ENCODE measurements at regions not wholly inside any gene's neighbourhood (a gene's known extent, or its start where the extent isn't known, plus 50 kb on each side); places are given as distances from the start of the nearest gene placed in this dataset.

DNA sequence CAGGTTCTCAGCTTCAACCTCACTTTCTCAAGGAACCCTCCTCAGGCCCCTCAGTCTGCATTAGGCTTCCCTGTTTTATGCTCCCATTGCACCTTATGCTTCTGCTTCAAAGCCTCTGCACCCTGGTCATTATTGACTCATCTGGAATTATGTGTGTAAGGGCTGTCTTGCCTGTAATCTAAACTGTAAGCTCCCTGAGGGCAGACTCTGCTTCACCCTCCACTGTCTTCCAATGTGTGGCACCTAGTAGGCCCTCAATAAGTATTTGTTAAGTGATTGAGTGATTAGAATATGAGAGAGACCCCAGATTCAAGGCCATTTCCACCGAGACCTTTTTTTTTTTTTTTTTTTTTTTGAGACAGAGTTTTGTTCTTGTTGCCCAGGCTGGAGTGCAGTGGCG is 79.1 kb downstream of the VCPKMT start:
- no peak overlapping the region for H3K27ac ChIP-seq
- TF ChIP-seq CTCF (IDR thresholded peaks at IDR 0.05): no peak
- no peak for TF ChIP-seq ZFX (IDR thresholded peaks at IDR 0.05; ENCODE audit: borderline replicate concordance)

GRCh38 chr14:50037852-50038251 is 78.5 kb downstream of the VCPKMT start:
- no peak for TF ChIP-seq ZFX (IDR thresholded peaks at IDR 0.05; ENCODE audit: borderline replicate concordance)
- no peak overlapping the region for H3K27ac ChIP-seq

DNA sequence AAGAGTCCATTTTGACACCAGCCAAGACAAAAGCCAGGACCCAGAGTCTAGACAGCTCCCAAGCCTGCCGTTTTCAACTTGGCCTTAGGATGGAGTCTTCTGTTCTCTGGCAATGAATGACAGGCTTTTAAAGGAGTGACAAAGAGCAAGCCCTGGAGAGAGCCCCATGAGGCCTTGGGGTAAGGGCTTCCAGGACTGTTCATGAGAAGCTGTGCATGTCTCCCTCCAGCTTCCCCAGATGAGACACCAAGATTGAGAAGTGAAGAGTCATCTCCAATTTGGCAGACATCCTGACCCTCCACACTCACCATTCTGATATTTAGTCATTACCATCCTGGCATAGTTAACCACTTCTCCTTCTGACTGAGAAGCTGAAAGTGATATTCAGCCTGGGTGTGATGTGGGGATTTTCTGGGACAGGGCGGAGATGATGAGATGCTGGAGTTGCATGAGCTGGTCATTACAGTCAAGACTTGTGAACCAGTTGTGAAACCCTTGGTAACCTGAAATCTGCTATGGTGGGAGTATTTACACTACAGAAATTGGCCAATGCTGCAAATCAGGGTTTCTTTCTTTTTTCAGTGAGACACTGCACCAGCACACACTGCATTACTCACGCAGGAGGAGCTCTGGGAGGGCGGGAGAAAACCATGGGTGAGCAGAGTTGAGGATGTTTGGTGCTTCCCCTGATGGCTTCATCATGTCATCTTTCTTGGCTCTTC is 77.8 kb downstream of the VCPKMT start:
- H3K27ac ChIP-seq: no peak overlapping the region
- TF ChIP-seq ZFX (IDR thresholded peaks at IDR 0.05; ENCODE audit: borderline replicate concordance) (no peak), CTCF (IDR thresholded peaks at IDR 0.05) (no peak)

- TF ChIP-seq CTCF (IDR thresholded peaks at IDR 0.05): no peak
- no peak for TF ChIP-seq ZFX (IDR thresholded peaks at IDR 0.05; ENCODE audit: borderline replicate concordance)
- no peak overlapping the region for H3K27ac ChIP-seq
Observed at GRCh38 chr14:50039120-50039517, 77.3 kb downstream of the VCPKMT start.

DNA sequence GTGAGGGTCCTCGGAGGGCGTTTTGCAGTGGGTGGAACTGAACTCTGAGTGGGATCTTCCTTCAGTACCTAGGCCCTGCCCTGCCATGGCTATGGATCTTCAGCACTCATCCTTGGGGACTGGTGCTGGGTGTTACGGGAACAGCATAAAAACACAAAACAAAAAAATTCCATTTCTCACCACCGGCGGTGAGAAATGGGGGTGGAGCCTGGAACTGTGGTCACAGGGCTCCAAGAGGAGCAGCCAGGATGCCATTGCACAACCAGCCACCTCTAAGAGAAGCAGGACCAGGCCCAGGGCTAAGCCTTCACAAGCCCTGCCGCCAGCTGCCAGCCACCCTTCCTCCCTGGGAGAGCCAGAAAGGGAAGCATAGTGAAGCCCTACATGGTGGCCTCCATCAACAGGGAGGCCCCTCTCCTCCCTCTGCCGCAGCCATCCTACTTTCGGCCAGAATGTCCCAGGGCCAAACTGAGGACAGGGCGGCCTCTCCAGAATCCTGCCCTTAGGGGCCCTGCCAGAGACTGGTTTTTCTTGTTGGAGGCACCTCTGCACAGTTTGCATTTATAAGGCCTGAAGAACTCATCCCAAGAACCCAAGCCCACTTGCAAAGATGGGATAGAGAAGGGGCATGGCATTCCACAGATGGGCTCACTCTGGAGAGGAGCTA is 76.5 kb downstream of the VCPKMT start:
- no peak overlapping the region for H3K27ac ChIP-seq
- no peak for TF ChIP-seq CTCF (IDR thresholded peaks at IDR 0.05)
- no peak for TF ChIP-seq ZFX (IDR thresholded peaks at IDR 0.05; ENCODE audit: borderline replicate concordance)

DNA sequence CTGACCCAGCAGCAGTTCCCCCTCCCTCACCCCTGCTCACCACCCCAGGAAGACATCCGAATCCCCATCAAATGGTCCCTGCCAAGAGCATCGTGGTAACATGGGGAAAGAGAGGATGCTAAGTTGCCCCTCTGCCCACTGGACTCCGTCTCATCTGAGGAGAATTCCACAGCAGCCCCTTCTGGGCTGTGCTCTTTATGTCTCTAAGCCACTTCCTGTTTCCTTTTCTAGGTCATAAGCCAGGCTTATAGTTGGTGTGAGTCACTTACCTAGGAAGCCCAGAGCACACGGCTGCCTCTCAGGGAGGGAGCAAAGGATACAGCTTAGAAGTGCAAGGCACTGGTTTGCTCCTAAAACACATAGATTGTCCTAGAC is 76.0 kb downstream of the VCPKMT start:
- H3K27ac ChIP-seq: no peak overlapping the region
- TF ChIP-seq ZFX (IDR thresholded peaks at IDR 0.05; ENCODE audit: borderline replicate concordance) (no peak), CTCF (IDR thresholded peaks at IDR 0.05) (no peak)

- TF ChIP-seq CTCF (IDR thresholded peaks at IDR 0.05) (no peak), ZFX (IDR thresholded peaks at IDR 0.05; ENCODE audit: borderline replicate concordance) (no peak)
- H3K27ac ChIP-seq: no peak overlapping the region
Observed at GRCh38 chr14:50040895-50041465, 75.4 kb downstream of the VCPKMT start.

Measured in 22Rv1 (cell line).